ENCODE measurements at regions not wholly inside any gene's neighbourhood (a gene's known extent, or its start where the extent isn't known, plus 50 kb on each side); places are given as distances from the start of the nearest gene placed in this dataset.
"Not testable (repeated sequence)": the region's sequence is repeated elsewhere in the genome, so short reads cannot be mapped to it uniquely, and the experiment has no call there.

- H3K4me1 ChIP-seq (ENCODE audit: control insufficient read depth, extremely low read depth, insufficient read depth, low read length); dilution Hi-C loops (cut with MboI; ENCODE audit: extremely low pct_ligation_motif_present, low sequenced_read_pairs); H3K36me3 ChIP-seq (ENCODE audit: control insufficient read depth in 2 of 2, extremely low read depth in 1 of 2, insufficient read depth in 2 of 2, low read length in 2 of 2); H3K4me3 ChIP-seq (ENCODE audit: control insufficient read depth in 2 of 3, extremely low read depth in 1 of 3, insufficient read depth in 2 of 3, low read depth in 1 of 3, low read length in 3 of 3); H3K79me2 ChIP-seq (ENCODE audit: control insufficient read depth, insufficient read depth, low read length); H3K9ac ChIP-seq (ENCODE audit: control insufficient read depth, extremely low read depth, insufficient read depth, low read length); H3K9me1 ChIP-seq (ENCODE audit: control insufficient read depth, extremely low read depth, insufficient read depth, low read length); H3K27ac ChIP-seq (ENCODE audit: control insufficient read depth, insufficient read depth, low read length); FAIRE-seq; DNase-seq (ENCODE audit: low read depth, low spot score); H3K9me3 ChIP-seq (ENCODE audit: control insufficient read depth, low read depth, low read length); H4K20me1 ChIP-seq (ENCODE audit: control insufficient read depth, extremely low read depth, insufficient read depth, low read length); H3K4me2 ChIP-seq (ENCODE audit: control insufficient read depth, extremely low read depth, insufficient read depth, low read depth, low read length); H3K27me3 ChIP-seq (ENCODE audit: control insufficient read depth, extremely low read depth, insufficient read depth, low read length); H2AFZ ChIP-seq (ENCODE audit: control insufficient read depth, low read length): not testable (repeated sequence)
Measured at GRCh38 chr9:41790007-41790406, 339.2 kb downstream of the CNTNAP3B start.

GRCh38 chr9:41789387-41789786 is 339.8 kb downstream of the CNTNAP3B start:
- H3K4me2 ChIP-seq (ENCODE audit: control insufficient read depth, extremely low read depth, insufficient read depth, low read depth, low read length); H3K27ac ChIP-seq (ENCODE audit: control insufficient read depth, insufficient read depth, low read length); H3K9me1 ChIP-seq (ENCODE audit: control insufficient read depth, extremely low read depth, insufficient read depth, low read length); H3K9me3 ChIP-seq (ENCODE audit: control insufficient read depth, low read depth, low read length); H2AFZ ChIP-seq (ENCODE audit: control insufficient read depth, low read length); H3K27me3 ChIP-seq (ENCODE audit: control insufficient read depth, extremely low read depth, insufficient read depth, low read length); H3K79me2 ChIP-seq (ENCODE audit: control insufficient read depth, insufficient read depth, low read length); H4K20me1 ChIP-seq (ENCODE audit: control insufficient read depth, extremely low read depth, insufficient read depth, low read length); H3K4me3 ChIP-seq (ENCODE audit: control insufficient read depth in 2 of 3, extremely low read depth in 1 of 3, insufficient read depth in 2 of 3, low read depth in 1 of 3, low read length in 3 of 3); dilution Hi-C loops (cut with MboI; ENCODE audit: extremely low pct_ligation_motif_present, low sequenced_read_pairs); H3K4me1 ChIP-seq (ENCODE audit: control insufficient read depth, extremely low read depth, insufficient read depth, low read length); FAIRE-seq; DNase-seq (ENCODE audit: low read depth, low spot score); H3K9ac ChIP-seq (ENCODE audit: control insufficient read depth, extremely low read depth, insufficient read depth, low read length); H3K36me3 ChIP-seq (ENCODE audit: control insufficient read depth in 2 of 2, extremely low read depth in 1 of 2, insufficient read depth in 2 of 2, low read length in 2 of 2): not testable (repeated sequence)

- H2AFZ ChIP-seq (ENCODE audit: control insufficient read depth, low read length); H3K4me1 ChIP-seq (ENCODE audit: control insufficient read depth, extremely low read depth, insufficient read depth, low read length); H3K4me3 ChIP-seq (ENCODE audit: control insufficient read depth in 2 of 3, extremely low read depth in 1 of 3, insufficient read depth in 2 of 3, low read depth in 1 of 3, low read length in 3 of 3); H3K9me3 ChIP-seq (ENCODE audit: control insufficient read depth, low read depth, low read length); DNase-seq (ENCODE audit: low read depth, low spot score); H3K79me2 ChIP-seq (ENCODE audit: control insufficient read depth, insufficient read depth, low read length); H3K27ac ChIP-seq (ENCODE audit: control insufficient read depth, insufficient read depth, low read length); H3K4me2 ChIP-seq (ENCODE audit: control insufficient read depth, extremely low read depth, insufficient read depth, low read depth, low read length); H3K36me3 ChIP-seq (ENCODE audit: control insufficient read depth in 2 of 2, extremely low read depth in 1 of 2, insufficient read depth in 2 of 2, low read length in 2 of 2); H3K9ac ChIP-seq (ENCODE audit: control insufficient read depth, extremely low read depth, insufficient read depth, low read length); H3K9me1 ChIP-seq (ENCODE audit: control insufficient read depth, extremely low read depth, insufficient read depth, low read length); H4K20me1 ChIP-seq (ENCODE audit: control insufficient read depth, extremely low read depth, insufficient read depth, low read length); FAIRE-seq; dilution Hi-C loops (cut with MboI; ENCODE audit: extremely low pct_ligation_motif_present, low sequenced_read_pairs); H3K27me3 ChIP-seq (ENCODE audit: control insufficient read depth, extremely low read depth, insufficient read depth, low read length): not testable (repeated sequence)
Measured at GRCh38 chr9:41787951-41788350, 341.3 kb downstream of the CNTNAP3B start.

- DNase-seq (ENCODE audit: low read depth, low spot score); dilution Hi-C loops (cut with MboI; ENCODE audit: extremely low pct_ligation_motif_present, low sequenced_read_pairs); H3K9me3 ChIP-seq (ENCODE audit: control insufficient read depth, low read depth, low read length); H3K9ac ChIP-seq (ENCODE audit: control insufficient read depth, extremely low read depth, insufficient read depth, low read length); H3K4me1 ChIP-seq (ENCODE audit: control insufficient read depth, extremely low read depth, insufficient read depth, low read length); H2AFZ ChIP-seq (ENCODE audit: control insufficient read depth, low read length); H3K27ac ChIP-seq (ENCODE audit: control insufficient read depth, insufficient read depth, low read length); H3K27me3 ChIP-seq (ENCODE audit: control insufficient read depth, extremely low read depth, insufficient read depth, low read length); H3K4me2 ChIP-seq (ENCODE audit: control insufficient read depth, extremely low read depth, insufficient read depth, low read depth, low read length); H3K4me3 ChIP-seq (ENCODE audit: control insufficient read depth in 2 of 3, extremely low read depth in 1 of 3, insufficient read depth in 2 of 3, low read depth in 1 of 3, low read length in 3 of 3); FAIRE-seq; H4K20me1 ChIP-seq (ENCODE audit: control insufficient read depth, extremely low read depth, insufficient read depth, low read length); H3K36me3 ChIP-seq (ENCODE audit: control insufficient read depth in 2 of 2, extremely low read depth in 1 of 2, insufficient read depth in 2 of 2, low read length in 2 of 2); H3K79me2 ChIP-seq (ENCODE audit: control insufficient read depth, insufficient read depth, low read length); H3K9me1 ChIP-seq (ENCODE audit: control insufficient read depth, extremely low read depth, insufficient read depth, low read length): not testable (repeated sequence)
Measured at GRCh38 chr9:41787270-41787669, 342.0 kb downstream of the CNTNAP3B start.

GRCh38 chr9:41784006-41784405 is 345.2 kb downstream of the CNTNAP3B start:
- H3K36me3 ChIP-seq (ENCODE audit: control insufficient read depth in 2 of 2, extremely low read depth in 1 of 2, insufficient read depth in 2 of 2, low read length in 2 of 2); H3K9me3 ChIP-seq (ENCODE audit: control insufficient read depth, low read depth, low read length); DNase-seq (ENCODE audit: low read depth, low spot score); H3K4me1 ChIP-seq (ENCODE audit: control insufficient read depth, extremely low read depth, insufficient read depth, low read length); H3K79me2 ChIP-seq (ENCODE audit: control insufficient read depth, insufficient read depth, low read length); H3K27ac ChIP-seq (ENCODE audit: control insufficient read depth, insufficient read depth, low read length); H3K9me1 ChIP-seq (ENCODE audit: control insufficient read depth, extremely low read depth, insufficient read depth, low read length); H2AFZ ChIP-seq (ENCODE audit: control insufficient read depth, low read length); H3K4me2 ChIP-seq (ENCODE audit: control insufficient read depth, extremely low read depth, insufficient read depth, low read depth, low read length); FAIRE-seq; H3K4me3 ChIP-seq (ENCODE audit: control insufficient read depth in 2 of 3, extremely low read depth in 1 of 3, insufficient read depth in 2 of 3, low read depth in 1 of 3, low read length in 3 of 3); H3K27me3 ChIP-seq (ENCODE audit: control insufficient read depth, extremely low read depth, insufficient read depth, low read length); H4K20me1 ChIP-seq (ENCODE audit: control insufficient read depth, extremely low read depth, insufficient read depth, low read length); dilution Hi-C loops (cut with MboI; ENCODE audit: extremely low pct_ligation_motif_present, low sequenced_read_pairs); H3K9ac ChIP-seq (ENCODE audit: control insufficient read depth, extremely low read depth, insufficient read depth, low read length): not testable (repeated sequence)
